ENCODE measurements at regions not wholly inside any gene's neighbourhood (a gene's known extent, or its start where the extent isn't known, plus 50 kb on each side); places are given as distances from the start of the nearest gene placed in this dataset.

- TF ChIP-seq CTCF (IDR thresholded peaks at IDR 0.05) (no peak), POLR2A (IDR thresholded peaks at IDR 0.05) (no peak)
Measured at GRCh38 chr14:103196716-103197115, 73.5 kb downstream of the TNFAIP2 start.
